Astrocyte of the cerebellum (primary cell): ENCODE measurements at regions not wholly inside any gene's neighbourhood (a gene's known extent, or its start where the extent isn't known, plus 50 kb on each side); places are given as distances from the start of the nearest gene placed in this dataset.

Source experiments
- DNase-seq: peaks from one replicate; pipeline ENCODE4 v3.0.0-alpha.2; 2011; ENCODE audit warnings: low read depth
- H3K4me3 ChIP-seq: 2 replicates; pipeline ENCODE4 v1.5.1; 2011; ENCODE audit warnings: mild to moderate bottlenecking, low read depth, low read length, moderate library complexity
- in situ Hi-C: cut with HindIII; loops from 2 replicates; pipeline ENCODE4 v1.10.0; 2017; ENCODE audit warnings: low sequenced_read_pairs
- TF ChIP-seq, protein P1 (sequence below): IDR thresholded peaks from 2 replicates; pipeline ENCODE4 v1.5.1; 2012; ENCODE audit warnings: low read length, low read depth, moderate library complexity, mild to moderate bottlenecking; ENCODE audit errors: missing control alignments

DNA sequence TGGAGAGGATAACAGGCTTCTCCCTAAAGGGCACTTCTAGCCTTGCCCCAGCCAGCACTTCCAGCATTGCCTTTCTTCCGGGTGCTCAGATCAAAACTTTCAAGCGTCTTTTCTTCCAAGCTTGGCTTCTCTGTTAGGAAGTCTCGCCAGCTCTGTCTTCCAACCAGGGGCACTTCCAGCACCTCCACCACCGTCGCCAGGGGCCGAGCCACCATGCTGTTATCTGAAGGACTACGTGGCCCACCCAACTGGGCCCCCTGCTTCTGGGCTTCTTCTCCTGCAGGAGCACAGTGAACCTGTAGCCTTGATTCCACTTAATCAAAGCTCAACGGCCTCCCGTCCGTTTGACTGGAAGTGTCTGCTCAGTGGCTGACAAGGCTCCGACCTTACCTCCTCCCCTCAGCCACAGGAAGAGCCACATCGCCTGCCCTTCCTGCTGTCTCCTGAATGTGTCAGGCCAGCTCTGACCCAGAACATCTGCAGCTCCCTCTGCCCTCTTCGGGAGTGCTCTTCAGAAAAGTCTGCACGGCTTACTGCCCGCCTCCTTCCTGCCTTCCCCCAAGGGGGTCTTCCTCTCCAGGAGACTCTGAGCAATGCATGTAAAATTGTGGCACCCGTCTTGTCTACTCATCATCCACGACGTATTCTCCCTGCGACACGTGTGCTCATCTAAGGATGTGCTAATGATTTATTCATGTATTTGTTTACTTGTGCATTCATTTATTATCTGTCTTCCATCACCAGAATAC is 527.0 kb downstream of the CDH26 start:
- in situ Hi-C loops, result no loop called here
- no peak for DNase-seq
- no peak overlapping the region for H3K4me3 ChIP-seq
- TF ChIP-seq, protein P1, sequence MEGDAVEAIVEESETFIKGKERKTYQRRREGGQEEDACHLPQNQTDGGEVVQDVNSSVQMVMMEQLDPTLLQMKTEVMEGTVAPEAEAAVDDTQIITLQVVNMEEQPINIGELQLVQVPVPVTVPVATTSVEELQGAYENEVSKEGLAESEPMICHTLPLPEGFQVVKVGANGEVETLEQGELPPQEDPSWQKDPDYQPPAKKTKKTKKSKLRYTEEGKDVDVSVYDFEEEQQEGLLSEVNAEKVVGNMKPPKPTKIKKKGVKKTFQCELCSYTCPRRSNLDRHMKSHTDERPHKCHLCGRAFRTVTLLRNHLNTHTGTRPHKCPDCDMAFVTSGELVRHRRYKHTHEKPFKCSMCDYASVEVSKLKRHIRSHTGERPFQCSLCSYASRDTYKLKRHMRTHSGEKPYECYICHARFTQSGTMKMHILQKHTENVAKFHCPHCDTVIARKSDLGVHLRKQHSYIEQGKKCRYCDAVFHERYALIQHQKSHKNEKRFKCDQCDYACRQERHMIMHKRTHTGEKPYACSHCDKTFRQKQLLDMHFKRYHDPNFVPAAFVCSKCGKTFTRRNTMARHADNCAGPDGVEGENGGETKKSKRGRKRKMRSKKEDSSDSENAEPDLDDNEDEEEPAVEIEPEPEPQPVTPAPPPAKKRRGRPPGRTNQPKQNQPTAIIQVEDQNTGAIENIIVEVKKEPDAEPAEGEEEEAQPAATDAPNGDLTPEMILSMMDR, result no peak

DNA sequence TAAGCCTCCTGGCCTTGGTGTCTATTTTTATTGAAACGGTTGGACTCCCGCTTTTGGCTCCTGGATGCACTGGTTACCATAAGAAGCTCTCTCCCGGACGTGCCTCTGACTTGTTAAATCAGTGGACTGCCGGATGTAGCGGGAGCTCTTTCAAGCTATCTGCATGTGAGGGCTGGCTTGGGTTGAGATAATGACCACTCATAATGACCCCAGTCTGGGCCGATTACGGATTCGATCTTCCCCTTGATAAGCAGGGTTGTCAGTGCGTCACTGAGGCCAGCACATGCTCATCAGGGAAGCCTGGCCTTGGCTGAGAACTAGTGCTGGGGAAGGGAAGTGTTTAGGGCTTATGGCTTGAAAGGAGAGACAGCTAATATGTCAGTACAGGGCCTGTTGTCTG is 528.1 kb downstream of the CDH26 start:
- TF ChIP-seq, protein P1, result no peak
- H3K4me3 ChIP-seq, result no peak overlapping the region
- in situ Hi-C loops, result no loop called here
- DNase-seq, result no peak

DNA sequence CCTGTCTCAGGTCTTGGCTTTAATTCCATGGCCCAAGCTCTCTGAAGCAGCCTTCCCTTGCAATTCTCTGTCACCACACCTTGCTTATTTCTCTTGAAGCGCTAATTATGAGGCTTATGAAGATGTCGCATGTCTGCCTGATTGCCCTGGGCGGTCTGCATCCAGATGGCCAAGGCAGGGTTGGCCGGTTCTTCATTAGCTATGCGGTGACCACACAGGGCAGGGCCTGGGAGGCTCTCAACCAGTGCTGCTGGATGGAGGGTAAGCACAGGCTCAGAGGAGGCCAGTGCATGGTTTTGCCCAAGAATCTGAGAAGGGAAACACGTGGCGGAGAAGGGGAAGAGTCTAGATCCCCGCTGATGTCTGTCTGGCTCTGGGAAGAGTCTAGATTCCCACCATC is 528.7 kb downstream of the CDH26 start:
- no peak for DNase-seq
- no peak overlapping the region for H3K4me3 ChIP-seq
- TF ChIP-seq, protein P1, result no peak
- in situ Hi-C loops, result no loop called here

DNA sequence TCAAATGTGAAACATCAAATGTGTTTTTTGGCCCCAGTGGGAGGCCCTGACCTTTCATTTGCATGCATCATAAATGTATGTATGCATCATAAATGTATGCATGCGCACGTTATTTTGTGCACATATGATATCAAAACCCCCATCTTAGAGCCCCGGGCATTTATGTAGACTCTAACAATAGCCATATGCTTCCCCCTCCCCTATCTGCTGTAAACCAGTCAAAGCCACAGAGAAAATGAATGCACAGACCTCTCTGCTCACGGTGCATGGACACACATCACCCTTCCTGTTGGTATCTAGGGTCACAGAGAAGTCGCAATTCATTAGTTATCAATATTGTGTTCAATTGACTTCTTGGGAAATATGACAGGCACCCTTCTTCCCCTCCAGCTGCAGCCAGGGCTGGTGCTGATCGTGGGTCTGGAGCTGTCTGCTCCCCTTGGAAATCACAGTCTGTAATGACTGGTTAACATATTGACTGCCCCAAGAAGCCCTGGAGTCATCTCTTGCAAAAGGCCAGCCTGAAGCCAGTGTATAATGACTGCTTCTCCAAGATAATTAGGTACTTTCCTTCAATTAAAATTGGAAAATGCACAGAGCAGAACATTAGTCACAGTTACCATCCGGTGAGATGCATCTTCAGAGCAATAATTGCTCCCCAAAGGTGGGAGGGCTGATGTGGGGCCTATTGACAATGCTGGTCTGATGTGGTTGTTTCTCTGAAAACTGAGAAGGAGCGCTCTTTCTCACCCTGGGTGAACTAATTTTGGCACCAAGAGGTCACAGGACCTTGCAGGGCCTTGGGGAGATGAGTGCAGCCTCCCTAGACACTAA is 532.2 kb downstream of the CDH26 start:
- TF ChIP-seq, protein P1, result no peak
- DNase-seq, result no peak
- no peak overlapping the region for H3K4me3 ChIP-seq
- in situ Hi-C loops, result no loop called here

DNA sequence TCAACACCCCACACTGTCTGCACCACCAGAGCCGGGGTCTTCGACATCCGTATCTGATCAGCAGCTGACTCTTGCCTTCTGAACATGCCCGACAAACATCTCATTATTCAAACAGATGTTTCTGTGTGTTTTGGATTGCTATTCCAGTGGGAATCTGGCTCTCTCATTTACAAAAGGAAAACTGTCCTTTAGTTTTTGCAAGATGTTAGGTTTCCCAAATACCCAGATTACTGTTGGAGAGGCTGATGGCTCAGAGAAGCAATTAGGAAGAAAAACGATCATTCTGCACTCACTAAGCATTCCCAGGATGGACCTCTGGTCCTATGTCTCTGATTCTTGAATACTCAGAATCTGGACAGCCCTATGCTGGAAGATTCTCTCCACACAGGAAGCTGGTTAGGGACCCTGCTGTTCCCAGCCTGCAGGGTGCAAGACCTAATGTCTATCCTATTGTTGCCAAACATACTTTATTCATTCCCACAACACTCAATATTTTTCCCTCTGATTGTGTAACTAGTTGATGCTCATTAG is 532.9 kb downstream of the CDH26 start:
- TF ChIP-seq, protein P1, result no peak
- no peak overlapping the region for H3K4me3 ChIP-seq
- DNase-seq, result no peak
- in situ Hi-C loops, result no loop called here

DNA sequence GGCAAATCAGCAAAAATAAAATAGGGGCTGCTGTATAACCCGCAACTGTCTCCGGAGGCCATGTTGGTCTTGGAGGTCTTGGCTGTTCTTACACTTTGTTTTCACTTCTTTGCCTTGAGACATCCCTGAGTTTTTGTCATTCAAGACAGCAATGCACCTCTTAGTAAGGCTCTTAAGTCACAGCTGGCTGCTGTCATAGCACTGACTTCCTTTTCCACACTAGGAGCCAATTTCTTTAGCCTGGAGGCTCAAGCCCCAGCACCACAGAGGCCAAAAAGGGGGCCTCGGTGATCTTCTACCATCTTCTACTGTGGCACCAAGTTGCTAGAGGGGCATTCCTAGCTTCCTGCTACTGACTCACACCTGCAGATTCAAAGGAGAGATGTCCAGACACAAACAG is 536.3 kb downstream of the CDH26 start:
- DNase-seq, result no peak
- TF ChIP-seq, protein P1, result no peak
- no peak overlapping the region for H3K4me3 ChIP-seq
- in situ Hi-C loops, result no loop called here
